ENCODE measurements at regions not wholly inside any gene's neighbourhood (a gene's known extent, or its start where the extent isn't known, plus 50 kb on each side); places are given as distances from the start of the nearest gene placed in this dataset.

GRCh38 chr14:22095860-22096513 is 422.4 kb upstream of the OR4E1 start:
- DNase-seq (ENCODE audit: low read depth in 2 of 3, low spot score in 2 of 3) = no peak

GRCh38 chr14:22089940-22090339 is 416.3 kb upstream of the OR4E1 start:
- no peak for DNase-seq (ENCODE audit: low read depth in 2 of 3, low spot score in 2 of 3)

GRCh38 chr14:22088614-22089342 is 415.2 kb upstream of the OR4E1 start:
- no peak for DNase-seq (ENCODE audit: low read depth in 2 of 3, low spot score in 2 of 3)

GRCh38 chr14:22086131-22086530 is 412.5 kb upstream of the OR4E1 start:
- DNase-seq (ENCODE audit: low read depth in 2 of 3, low spot score in 2 of 3) = no peak

- DNase-seq (ENCODE audit: low read depth in 2 of 3, low spot score in 2 of 3) = peak in 1 of 3 donors; percentile 84
These were observed 411.0 kb upstream of the OR4E1 start for GRCh38 chr14:22084393-22085281.

GRCh38 chr14:22081337-22081736 is 407.7 kb upstream of the OR4E1 start:
- no peak for DNase-seq (ENCODE audit: low read depth in 2 of 3, low spot score in 2 of 3)

- DNase-seq (ENCODE audit: low read depth in 2 of 3, low spot score in 2 of 3) = no peak
These were observed 406.1 kb upstream of the OR4E1 start for GRCh38 chr14:22079766-22080165.

GRCh38 chr14:22073801-22074200 is 400.2 kb upstream of the OR4E1 start:
- DNase-seq (ENCODE audit: low read depth in 2 of 3, low spot score in 2 of 3) = no peak

- DNase-seq (ENCODE audit: low read depth in 2 of 3, low spot score in 2 of 3) = peak in 2 of 3 donors; percentile 73 to 82
These were observed 397.4 kb upstream of the OR4E1 start for GRCh38 chr14:22071006-22071405.

- DNase-seq (ENCODE audit: low read depth in 2 of 3, low spot score in 2 of 3) = peak in 2 of 3 donors; percentile 63 to 79
These were observed 396.7 kb upstream of the OR4E1 start for GRCh38 chr14:22070119-22070982.

- DNase-seq (ENCODE audit: low read depth in 2 of 3, low spot score in 2 of 3) = peak in 1 of 3 donors; percentile 61
These were observed 391.7 kb upstream of the OR4E1 start for GRCh38 chr14:22065347-22065746.

- no peak for DNase-seq (ENCODE audit: low read depth in 2 of 3, low spot score in 2 of 3)
These were observed 385.6 kb upstream of the OR4E1 start for GRCh38 chr14:22059201-22059600.

- no peak for DNase-seq (ENCODE audit: low read depth in 2 of 3, low spot score in 2 of 3)
These were observed 379.2 kb upstream of the OR4E1 start for GRCh38 chr14:22052795-22053194.

- peak in 2 of 3 donors; percentile 70 to 82 for DNase-seq (ENCODE audit: low read depth in 2 of 3, low spot score in 2 of 3)
These were observed 373.5 kb upstream of the OR4E1 start for GRCh38 chr14:22047115-22047514.

GRCh38 chr14:22046063-22046462 is 372.4 kb upstream of the OR4E1 start:
- DNase-seq (ENCODE audit: low read depth in 2 of 3, low spot score in 2 of 3) = no peak

- DNase-seq (ENCODE audit: low read depth in 2 of 3, low spot score in 2 of 3) = no peak
These were observed 370.6 kb upstream of the OR4E1 start for GRCh38 chr14:22044193-22044592.

GRCh38 chr14:22040781-22041125 is 367.1 kb upstream of the OR4E1 start:
- no peak for DNase-seq (ENCODE audit: low read depth in 2 of 3, low spot score in 2 of 3)

GRCh38 chr14:22039938-22040780 is 366.5 kb upstream of the OR4E1 start:
- DNase-seq (ENCODE audit: low read depth in 2 of 3, low spot score in 2 of 3) = peak in 2 of 3 donors; percentile 58 to 82

- no peak for DNase-seq (ENCODE audit: low read depth in 2 of 3, low spot score in 2 of 3)
These were observed 363.1 kb upstream of the OR4E1 start for GRCh38 chr14:22036541-22037239.

Measured in hematopoietic multipotent progenitor cell (in vitro differentiated cells).